Left lung (tissue), 4 donors: ENCODE measurements at regions not wholly inside any gene's neighbourhood (a gene's known extent, or its start where the extent isn't known, plus 50 kb on each side); places are given as distances from the start of the nearest gene placed in this dataset.

ENCODE experiments used
- ATAC-seq: fragments of 200-7000 bp; cut with Tn5 transposase; one replicate; pipeline ENCODE4 v1.9.1; 2020; ENCODE audit warnings: moderate library complexity
- DNase-seq, 4 donors: peaks; one replicate each; pipeline ENCODE4 v3.0.0-alpha.2; 2013 to 2020
- H3K27ac ChIP-seq, 2 donors: fragments of 200-600 bp; sonication (generic) in 1 of 2; one replicate each; pipeline versions ENCODE4 v1.5.0 to v1.8.0; 2020 to 2021
- H3K27me3 ChIP-seq, 2 donors: fragments of 200-600 bp; sonication (generic) in 1 of 2; one replicate each; pipeline versions ENCODE4 v1.5.0 to v1.8.0; 2020 to 2021
- H3K36me3 ChIP-seq, 2 donors: fragments of 200-600 bp; sonication (generic) in 1 of 2; one replicate each; pipeline versions ENCODE4 v1.5.0 to v1.8.0; 2020 to 2021
- H3K4me1 ChIP-seq, 2 donors: fragments of 200-600 bp; one replicate each; pipeline ENCODE4 v1.8.0; 2021
- H3K4me3 ChIP-seq, 2 donors: fragments of 200-600 bp; sonication (generic) in 1 of 2; one replicate each; pipeline versions ENCODE4 v1.5.0 to v1.8.0; 2020 to 2021; ENCODE audit warnings: mild to moderate bottlenecking in 1 of 2
- H3K9me3 ChIP-seq, 2 donors: fragments of 200-600 bp; sonication (generic) in 1 of 2; one replicate each; pipeline versions ENCODE4 v1.5.0 to v1.8.0; 2020 to 2021
- intact Hi-C, 2 donors: fragments of 100-400 bp; cut with DNase I; formaldehyde crosslinking; loops; one replicate each; pipeline versions ENCODE4 v1.11.2 to v1.14.2; 2022
- TF ChIP-seq, protein P1 (sequence below), 2 donors: fragments of 200-600 bp; sonication (generic) in 1 of 2; IDR thresholded peaks; one replicate each; pipeline versions ENCODE4 v1.5.0 to v1.8.0; 2021; ENCODE audit warnings: antibody characterized with exemption in 2 of 2
- donor health status: DM: no; HTN: yes; CAD: no.
- donor health status: DM: no; HTN: no; CAD: no.

DNA sequence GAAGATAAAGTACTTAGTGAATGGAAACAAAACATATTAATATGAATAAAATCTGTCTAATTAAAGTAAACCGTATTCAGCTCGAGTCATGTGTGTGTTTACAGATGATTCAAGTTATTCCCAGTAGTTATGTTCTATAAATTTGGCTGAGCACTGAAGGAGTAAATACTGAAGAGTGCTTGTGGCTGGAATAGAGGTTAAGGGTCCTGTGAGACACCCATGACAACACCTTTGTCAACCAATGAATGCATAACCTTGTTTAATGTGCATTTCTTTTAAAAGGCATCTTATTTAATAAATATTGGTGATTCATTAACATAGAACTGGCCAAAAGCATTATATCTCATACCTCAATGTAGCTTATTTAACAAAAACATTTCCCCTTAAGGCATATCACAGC, 577.8 kb upstream of the SLITRK5 start:
- H3K4me1 ChIP-seq: no peaks in the 10 kb centered on the region
- H3K36me3 ChIP-seq: no peaks in the 10 kb centered on the region
- TF ChIP-seq, protein P1, sequence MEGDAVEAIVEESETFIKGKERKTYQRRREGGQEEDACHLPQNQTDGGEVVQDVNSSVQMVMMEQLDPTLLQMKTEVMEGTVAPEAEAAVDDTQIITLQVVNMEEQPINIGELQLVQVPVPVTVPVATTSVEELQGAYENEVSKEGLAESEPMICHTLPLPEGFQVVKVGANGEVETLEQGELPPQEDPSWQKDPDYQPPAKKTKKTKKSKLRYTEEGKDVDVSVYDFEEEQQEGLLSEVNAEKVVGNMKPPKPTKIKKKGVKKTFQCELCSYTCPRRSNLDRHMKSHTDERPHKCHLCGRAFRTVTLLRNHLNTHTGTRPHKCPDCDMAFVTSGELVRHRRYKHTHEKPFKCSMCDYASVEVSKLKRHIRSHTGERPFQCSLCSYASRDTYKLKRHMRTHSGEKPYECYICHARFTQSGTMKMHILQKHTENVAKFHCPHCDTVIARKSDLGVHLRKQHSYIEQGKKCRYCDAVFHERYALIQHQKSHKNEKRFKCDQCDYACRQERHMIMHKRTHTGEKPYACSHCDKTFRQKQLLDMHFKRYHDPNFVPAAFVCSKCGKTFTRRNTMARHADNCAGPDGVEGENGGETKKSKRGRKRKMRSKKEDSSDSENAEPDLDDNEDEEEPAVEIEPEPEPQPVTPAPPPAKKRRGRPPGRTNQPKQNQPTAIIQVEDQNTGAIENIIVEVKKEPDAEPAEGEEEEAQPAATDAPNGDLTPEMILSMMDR (IDR thresholded peaks at IDR 0.05): no peak
- no peak overlapping the region for H3K4me3 ChIP-seq
- no peaks in the 10 kb centered on the region for H3K27me3 ChIP-seq
- intact Hi-C loops: no loop called here
- no peak for DNase-seq
- ATAC-seq: no peak
- no peaks in the 10 kb centered on the region for H3K9me3 ChIP-seq
- H3K27ac ChIP-seq: no peak overlapping the region

DNA sequence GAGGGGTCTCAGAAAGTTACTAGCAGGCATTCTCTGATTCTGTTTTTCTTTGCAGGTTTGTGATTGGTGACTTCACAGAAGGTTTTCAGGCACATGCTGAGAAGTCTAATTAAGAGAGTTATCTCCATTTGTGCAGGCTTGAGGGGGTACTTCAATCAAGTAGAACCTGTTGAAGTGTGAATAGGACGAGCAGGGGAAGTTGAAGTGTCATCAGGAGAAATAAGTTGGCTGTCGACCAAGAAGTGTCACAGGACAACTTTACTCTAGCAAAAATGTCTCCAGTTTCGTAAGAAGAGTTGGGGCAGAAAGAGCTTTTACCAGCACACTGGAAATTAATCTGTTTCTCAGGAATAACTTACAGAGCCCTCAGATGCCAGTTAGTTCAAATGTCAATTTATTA, 576.5 kb upstream of the SLITRK5 start:
- DNase-seq (peak in 1 of 4 donors; percentile 3), ATAC-seq (peak; percentile 48)
- H3K27ac ChIP-seq: no peak overlapping the region
- no peaks in the 10 kb centered on the region for H3K9me3 ChIP-seq
- H3K36me3 ChIP-seq: no peaks in the 10 kb centered on the region
- H3K27me3 ChIP-seq: no peaks in the 10 kb centered on the region
- TF ChIP-seq, protein P1 (IDR thresholded peaks at IDR 0.05): no peak
- intact Hi-C loops: no loop called here
- no peaks in the 10 kb centered on the region for H3K4me1 ChIP-seq
- H3K4me3 ChIP-seq: no peak overlapping the region

DNA sequence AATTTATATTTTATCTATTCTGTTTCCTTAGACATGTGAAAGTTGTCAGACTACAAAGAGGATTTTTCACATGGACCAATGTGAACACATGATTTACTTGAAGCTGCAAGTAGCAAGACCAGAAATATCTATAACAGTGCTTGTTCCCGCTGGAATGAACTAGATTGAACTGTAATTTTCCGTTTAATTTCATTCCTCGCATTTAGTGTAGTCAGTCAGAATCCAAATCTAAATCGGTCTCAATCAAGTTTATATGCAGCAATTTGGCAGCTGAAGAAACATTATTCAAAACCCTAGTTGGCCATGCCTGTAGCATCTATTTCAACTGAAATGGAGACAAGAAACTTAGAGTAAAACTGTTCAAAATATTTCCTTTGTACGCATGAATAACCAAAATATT, 570.7 kb upstream of the SLITRK5 start:
- H3K27ac ChIP-seq: no peak overlapping the region
- intact Hi-C loops: no loop called here
- DNase-seq: no peak
- no peaks in the 10 kb centered on the region for H3K9me3 ChIP-seq
- H3K4me1 ChIP-seq: no peaks in the 10 kb centered on the region
- no peak for ATAC-seq
- H3K27me3 ChIP-seq: no peaks in the 10 kb centered on the region
- no peak overlapping the region for H3K4me3 ChIP-seq
- TF ChIP-seq, protein P1 (IDR thresholded peaks at IDR 0.05): no peak
- H3K36me3 ChIP-seq: no peaks in the 10 kb centered on the region

DNA sequence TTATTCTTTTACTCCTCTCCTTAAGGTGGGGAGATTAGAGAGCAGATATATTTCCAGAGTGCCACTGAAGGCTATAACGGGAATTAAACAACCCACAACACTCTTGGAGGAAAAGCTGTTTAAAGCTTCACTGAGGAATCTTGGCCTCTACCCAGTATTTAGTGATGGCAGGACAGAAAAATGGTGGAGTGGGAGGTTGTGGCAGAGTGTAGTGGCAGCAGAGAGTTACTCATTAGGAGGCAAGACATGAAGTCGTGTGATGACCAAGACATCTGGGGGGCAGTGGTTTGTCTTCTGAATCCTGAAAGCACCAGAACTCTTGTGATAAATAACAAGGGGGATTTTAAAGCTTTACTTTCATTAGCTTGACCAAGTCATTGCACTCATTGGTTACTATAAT, 563.5 kb upstream of the SLITRK5 start:
- Histone ChIP-seq H3K27ac (no peak overlapping the region), H3K36me3 (no peaks in the 10 kb centered on the region), H3K4me3 (no peak overlapping the region), H3K27me3 (no peaks in the 10 kb centered on the region), H3K4me1 (no peaks in the 10 kb centered on the region), H3K9me3 (no peaks in the 10 kb centered on the region)
- no peak for ATAC-seq
- TF ChIP-seq, protein P1 (IDR thresholded peaks at IDR 0.05): no peak
- DNase-seq: no peak
- intact Hi-C loops: no loop called here

DNA sequence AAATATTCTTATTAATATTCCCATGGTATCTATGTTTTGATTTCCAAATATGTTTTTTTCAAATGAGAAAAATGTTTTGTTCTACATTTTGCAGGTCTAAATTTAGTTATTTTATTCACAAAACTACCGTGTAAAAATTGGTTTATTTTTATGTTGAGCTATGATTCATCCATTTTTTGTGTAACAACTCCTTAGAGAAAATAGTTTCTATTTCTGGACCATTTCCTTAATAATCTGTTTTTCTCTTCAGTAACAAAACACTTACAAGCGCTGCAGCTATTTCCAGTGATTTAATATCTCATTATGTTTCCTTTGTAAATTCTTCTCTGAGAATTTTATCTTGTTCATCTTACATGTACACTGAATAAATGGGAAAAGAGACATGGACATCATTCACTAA, 550.7 kb upstream of the SLITRK5 start:
- intact Hi-C loops: no loop called here
- Histone ChIP-seq H3K4me3 (no peak overlapping the region), H3K4me1 (no peaks in the 10 kb centered on the region)

More for the DNA sequence above, 550.7 kb upstream of the SLITRK5 start:
- TF ChIP-seq, protein P1 (IDR thresholded peaks at IDR 0.05): no peak
- Histone ChIP-seq H3K27me3 (no peaks in the 10 kb centered on the region), H3K27ac (no peak overlapping the region), H3K36me3 (no peaks in the 10 kb centered on the region), H3K9me3 (no peaks in the 10 kb centered on the region)
- ATAC-seq (no peak), DNase-seq (no peak)
